GM12892 (cell line): ENCODE measurements at regions not wholly inside any gene's neighbourhood (a gene's known extent, or its start where the extent isn't known, plus 50 kb on each side); places are given as distances from the start of the nearest gene placed in this dataset.

Experiments
- DNase-seq: peaks from one replicate; pipeline ENCODE4 v3.0.0; 2011; ENCODE audit not compliant: insufficient read length
- FAIRE-seq: peaks from 2 replicates; lab custom pipeline; 2011; peaks lifted over from hg19 to GRCh38; lab: Jason Lieb, UNC
- POLR2A ChIP-seq: IDR thresholded peaks from 2 replicates; pipeline ENCODE4 v1.6.1; 2011; ENCODE audit warnings: low read depth, low read length, control low read depth
- POLR2AphosphoS5 ChIP-seq: IDR thresholded peaks from 2 replicates; pipeline ENCODE4 v1.6.1; 2011; ENCODE audit warnings: low read depth, low read length, control low read depth
- TAF1 ChIP-seq: IDR thresholded peaks from 2 replicates; pipeline ENCODE4 v1.6.1; 2011; ENCODE audit warnings: low read depth, mild to moderate bottlenecking, control low read depth, low read length, borderline replicate concordance

DNA sequence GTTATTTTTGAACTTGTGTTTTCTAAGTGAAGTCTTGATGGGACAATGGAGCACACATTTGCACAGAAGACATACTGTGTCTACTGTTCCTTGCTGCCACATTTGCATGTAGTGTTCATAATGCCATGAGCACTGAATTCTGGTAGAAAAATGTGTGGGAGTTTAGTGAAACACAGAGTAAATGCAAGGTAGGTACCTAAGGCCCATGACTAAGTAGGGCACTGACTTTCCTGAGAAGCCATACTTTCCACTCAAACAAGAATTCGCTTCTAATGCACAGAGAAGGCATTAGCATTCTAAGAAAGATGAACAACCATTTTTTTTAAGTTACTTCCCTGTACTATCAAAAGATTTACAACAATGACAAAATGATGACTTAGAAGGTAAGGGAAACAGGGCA is 282.2 kb downstream of the MAN2A1 start:
- TF ChIP-seq POLR2A (no peak), TAF1 (no peak), POLR2AphosphoS5 (no peak)
- DNase-seq (no peak), FAIRE-seq (no peak)

- DNase-seq (no peak), FAIRE-seq (no peak)
- TF ChIP-seq POLR2A (no peak), POLR2AphosphoS5 (no peak), TAF1 (no peak)
Observed at GRCh38 chr5:109981979-109982378, 292.3 kb downstream of the MAN2A1 start.

GRCh38 chr5:109982966-109983534 is 293.3 kb downstream of the MAN2A1 start:
- FAIRE-seq (no peak), DNase-seq (no peak)
- no peak for TF ChIP-seq POLR2AphosphoS5
- TF ChIP-seq POLR2A = no peak
- no peak for TF ChIP-seq TAF1

- no peak for TF ChIP-seq TAF1
- no peak for TF ChIP-seq POLR2A
- no peak for TF ChIP-seq POLR2AphosphoS5
- DNase-seq = no peak
- FAIRE-seq = no peak
Observed at GRCh38 chr5:109986726-109987125, 297.0 kb downstream of the MAN2A1 start.

DNA sequence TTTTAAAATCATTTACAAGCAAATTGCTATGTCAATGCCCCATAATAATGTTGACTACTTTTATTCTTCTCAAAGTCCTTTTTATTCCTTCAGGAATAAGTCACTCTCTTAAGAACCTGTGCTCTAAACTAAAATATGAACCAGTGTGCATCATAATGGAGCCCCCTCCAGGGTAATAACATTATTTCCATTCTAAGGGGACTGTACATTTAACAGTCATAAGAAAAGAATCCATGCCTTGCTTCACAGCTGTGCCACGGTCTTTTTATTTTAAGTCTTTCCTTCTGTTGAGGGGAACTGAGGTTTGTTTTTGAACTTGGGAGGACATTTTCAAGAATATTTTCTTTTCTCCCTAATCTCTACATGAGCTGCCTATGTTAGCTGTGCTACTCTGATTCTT is 297.6 kb downstream of the MAN2A1 start:
- no peak for DNase-seq
- TF ChIP-seq POLR2AphosphoS5 (no peak), TAF1 (no peak), POLR2A (no peak)
- no peak for FAIRE-seq

DNA sequence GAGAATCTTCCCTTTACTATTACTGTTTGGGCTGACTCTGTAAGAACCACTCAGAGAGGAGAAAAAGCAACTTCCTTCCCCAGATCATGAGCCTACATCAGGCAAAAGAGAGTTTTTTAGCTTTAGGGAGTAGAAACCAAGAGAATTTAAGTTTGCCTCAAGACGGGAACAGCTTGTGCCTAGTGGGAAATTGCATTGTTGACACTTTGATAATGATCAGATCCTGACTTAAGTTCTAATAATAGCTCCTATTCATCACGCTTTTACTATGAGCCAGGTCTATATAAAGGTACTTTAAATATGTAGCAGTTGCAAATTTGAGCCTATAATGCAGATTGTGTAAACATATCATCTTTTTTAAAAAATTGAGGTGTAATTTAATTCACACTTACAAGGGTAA is 298.2 kb downstream of the MAN2A1 start:
- TF ChIP-seq POLR2A = no peak
- no peak for TF ChIP-seq TAF1
- TF ChIP-seq POLR2AphosphoS5 = no peak
- DNase-seq (no peak), FAIRE-seq (no peak)

DNA sequence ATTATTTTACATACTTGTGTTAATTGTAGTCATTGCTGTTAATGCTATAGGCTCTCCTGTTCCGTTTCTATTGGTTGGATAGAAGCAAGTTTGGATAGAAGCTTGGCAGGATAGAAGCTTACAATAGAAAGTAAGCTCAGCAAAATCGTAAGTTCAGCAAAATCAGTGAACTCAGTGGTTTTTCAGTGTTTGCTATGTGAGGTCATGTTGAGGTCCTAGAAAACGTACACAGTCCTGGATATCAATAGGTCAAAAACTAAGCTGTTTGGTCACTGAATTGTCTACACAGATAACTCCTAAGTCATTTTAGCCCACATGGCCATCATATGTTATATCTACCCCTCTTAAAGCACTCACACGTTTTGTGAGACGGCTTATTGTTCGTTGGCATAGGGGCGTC is 299.4 kb downstream of the MAN2A1 start:
- FAIRE-seq (no peak), DNase-seq (no peak)
- TF ChIP-seq POLR2AphosphoS5 (no peak), POLR2A (no peak), TAF1 (no peak)

DNA sequence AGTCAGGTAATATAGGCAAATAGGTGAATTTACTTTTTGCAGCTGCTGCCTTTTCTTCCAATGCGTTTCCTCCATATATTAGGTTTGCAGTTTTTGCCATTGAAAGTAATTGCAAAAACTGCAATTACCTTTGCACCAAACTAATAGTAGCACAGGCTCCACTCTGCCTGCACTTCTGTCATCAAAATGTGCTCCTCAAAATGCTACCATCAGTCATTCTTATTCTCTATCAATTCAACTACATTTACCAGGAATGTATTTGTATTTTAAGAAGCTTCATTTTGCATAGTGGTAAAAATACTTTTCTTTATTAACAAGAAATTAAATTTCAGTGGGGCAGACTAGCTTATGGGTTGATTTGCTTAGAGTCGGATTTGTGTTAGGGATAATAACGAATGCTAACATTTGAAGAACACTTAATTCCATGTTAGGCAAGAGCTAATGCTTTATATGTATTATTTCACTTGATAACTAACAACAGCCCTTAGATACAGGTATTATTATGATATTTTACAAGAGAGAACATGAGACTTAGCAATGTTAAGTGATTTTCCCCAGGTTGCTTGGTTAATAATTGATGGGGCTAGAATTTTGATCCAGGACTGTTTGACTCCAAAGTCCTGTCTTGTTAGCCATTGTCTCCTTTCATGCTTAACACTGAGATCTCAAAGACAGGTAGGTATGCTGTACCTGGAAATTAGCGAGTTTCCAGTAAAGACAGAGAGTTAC is 300.4 kb downstream of the MAN2A1 start:
- DNase-seq = no peak
- TF ChIP-seq TAF1 = no peak
- TF ChIP-seq POLR2AphosphoS5 = no peak
- no peak for TF ChIP-seq POLR2A
- FAIRE-seq = no peak

DNA sequence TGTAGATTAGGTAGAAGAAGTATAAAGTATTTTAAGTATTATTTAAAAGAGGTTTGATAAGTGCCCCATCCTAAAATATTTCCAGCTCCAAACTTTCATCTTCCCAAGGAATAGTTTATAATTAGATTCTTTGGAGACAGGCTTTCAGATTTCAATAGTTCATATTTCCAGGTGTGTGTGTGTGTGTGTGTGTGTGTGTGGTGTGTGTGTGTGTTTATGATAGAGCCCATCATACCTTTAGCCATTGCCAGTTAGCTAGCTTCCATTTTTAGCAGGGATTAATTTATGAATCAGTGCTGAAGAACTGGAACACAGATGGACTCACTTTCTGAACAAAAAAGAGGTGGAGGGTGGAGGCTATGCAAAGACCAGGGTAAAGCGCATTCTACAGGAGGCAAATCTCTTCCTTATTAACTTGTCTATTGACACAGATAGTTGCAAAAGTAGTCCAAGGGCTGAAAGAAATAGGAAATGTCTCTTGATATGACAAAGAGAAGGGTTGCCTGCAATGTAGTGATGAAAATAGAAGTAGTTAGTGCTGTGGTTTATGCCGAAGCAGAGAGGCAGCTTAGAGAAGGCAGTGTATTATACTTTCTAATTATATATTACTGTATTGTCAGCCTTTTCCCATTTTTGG is 301.1 kb downstream of the MAN2A1 start:
- FAIRE-seq (no peak), DNase-seq (no peak)
- no peak for TF ChIP-seq TAF1
- TF ChIP-seq POLR2AphosphoS5 = no peak
- no peak for TF ChIP-seq POLR2A

GRCh38 chr5:109992264-109992915 is 302.7 kb downstream of the MAN2A1 start:
- DNase-seq = no peak
- TF ChIP-seq POLR2AphosphoS5 (no peak), TAF1 (no peak), POLR2A (no peak)
- no peak for FAIRE-seq

DNA sequence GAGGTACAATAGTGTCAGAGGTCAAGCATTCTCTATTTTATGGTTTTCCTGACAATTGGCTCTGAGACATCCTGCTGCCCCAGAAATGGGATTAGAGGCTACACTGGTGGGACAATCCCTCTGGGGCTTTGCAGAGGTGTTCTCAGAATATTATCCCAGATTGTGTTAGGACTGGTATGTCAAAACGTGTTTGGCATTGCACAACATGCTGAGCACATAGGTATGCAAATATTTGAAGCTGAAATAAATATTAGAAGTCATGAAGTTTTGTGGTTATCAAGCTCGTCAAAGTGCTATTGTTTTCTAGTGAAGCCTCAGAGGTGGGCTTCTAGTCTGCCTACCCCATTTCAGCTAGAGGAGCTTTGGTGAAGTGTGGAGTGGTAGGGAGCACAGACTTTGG is 304.4 kb downstream of the MAN2A1 start:
- TF ChIP-seq TAF1 (no peak), POLR2AphosphoS5 (no peak), POLR2A (no peak)
- FAIRE-seq (no peak), DNase-seq (no peak)
